Esophagus squamous epithelium (tissue), 4 donors: ENCODE measurements at regions not wholly inside any gene's neighbourhood (a gene's known extent, or its start where the extent isn't known, plus 50 kb on each side); places are given as distances from the start of the nearest gene placed in this dataset.

ENCODE experiments used
- CTCF ChIP-seq, 6 experiments: fragments of 450-650 bp in 4 of 6; fragments of 200-600 bp in 2 of 6; sonication (generic) in 2 of 6; IDR thresholded peaks; one replicate each; pipeline ENCODE4 v1.5.1; 2016 to 2019; ENCODE audit warnings: antibody characterized with exemption in 6 of 6, mild to moderate bottlenecking in 4 of 6, moderate library complexity in 4 of 6
- POLR2A ChIP-seq, 4 donors: fragments of 450-650 bp; IDR thresholded peaks; one replicate each; pipeline ENCODE4 v1.6.1; 2017; ENCODE audit warnings: antibody characterized with exemption in 4 of 4, mild to moderate bottlenecking in 4 of 4, moderate library complexity in 3 of 4

- no peak for TF ChIP-seq POLR2A (IDR thresholded peaks at IDR 0.05)
- no peak for TF ChIP-seq CTCF (IDR thresholded peaks at IDR 0.05)
Observed at GRCh38 chr17:77616254-77616731, 342.2 kb upstream of the TNRC6C start.
